ENCODE measurements at regions not wholly inside any gene's neighbourhood (a gene's known extent, or its start where the extent isn't known, plus 50 kb on each side); places are given as distances from the start of the nearest gene placed in this dataset.

DNA sequence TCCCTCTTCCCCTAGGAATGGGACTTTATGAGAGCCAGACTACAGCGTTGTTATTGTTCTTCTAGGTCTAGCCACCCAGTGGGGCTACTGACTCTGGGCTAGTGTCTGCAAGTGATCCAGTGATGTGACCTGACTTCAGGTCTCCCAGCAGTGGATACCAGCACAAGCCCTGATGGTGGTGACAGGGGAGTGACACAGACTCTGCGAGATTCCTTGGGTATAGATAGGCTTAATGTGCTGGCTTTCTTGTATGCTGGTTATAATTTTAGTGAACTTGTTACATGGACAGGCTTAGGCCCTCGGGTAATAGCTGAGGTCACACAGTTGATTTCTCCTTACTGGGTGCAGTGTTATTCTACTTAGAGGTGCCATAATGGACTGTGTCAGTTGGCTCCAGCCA, 106.9 kb downstream of the TBC1D30 start:
- Histone ChIP-seq H3K4me1 (no peaks in the 10 kb centered on the region), H3K36me3 (no peaks in the 10 kb centered on the region), H3K4me3 (no peak overlapping the region), H3K27ac (no peak overlapping the region), H3K27me3 (no peaks in the 10 kb centered on the region), H3K9me3 (no peaks in the 10 kb centered on the region)
- DNase-seq (no peak), ATAC-seq (no peak)
- TF ChIP-seq CTCF (IDR thresholded peaks at IDR 0.05), result no peak
- intact Hi-C loops (cut with DNase I), result no loop called here

GRCh38 chr12:64931981-64932380, 107.5 kb downstream of the TBC1D30 start:
- no peaks in the 10 kb centered on the region for H3K4me1 ChIP-seq
- TF ChIP-seq CTCF (IDR thresholded peaks at IDR 0.05), result no peak
- no peak overlapping the region for H3K4me3 ChIP-seq
- H3K9me3 ChIP-seq, result no peaks in the 10 kb centered on the region
- H3K27ac ChIP-seq, result no peak overlapping the region
- ATAC-seq (no peak), DNase-seq (no peak)
- H3K27me3 ChIP-seq, result no peaks in the 10 kb centered on the region
- no peaks in the 10 kb centered on the region for H3K36me3 ChIP-seq
- intact Hi-C loops (cut with DNase I), result no loop called here

GRCh38 chr12:64933791-64934190, 109.3 kb downstream of the TBC1D30 start:
- ATAC-seq (no peak), DNase-seq (no peak)
- Histone ChIP-seq H3K27me3 (no peaks in the 10 kb centered on the region), H3K36me3 (no peaks in the 10 kb centered on the region), H3K27ac (no peak overlapping the region), H3K9me3 (no peaks in the 10 kb centered on the region), H3K4me1 (no peaks in the 10 kb centered on the region), H3K4me3 (no peak overlapping the region)
- no peak for TF ChIP-seq CTCF (IDR thresholded peaks at IDR 0.05)
- intact Hi-C loops (cut with DNase I), result no loop called here

DNA sequence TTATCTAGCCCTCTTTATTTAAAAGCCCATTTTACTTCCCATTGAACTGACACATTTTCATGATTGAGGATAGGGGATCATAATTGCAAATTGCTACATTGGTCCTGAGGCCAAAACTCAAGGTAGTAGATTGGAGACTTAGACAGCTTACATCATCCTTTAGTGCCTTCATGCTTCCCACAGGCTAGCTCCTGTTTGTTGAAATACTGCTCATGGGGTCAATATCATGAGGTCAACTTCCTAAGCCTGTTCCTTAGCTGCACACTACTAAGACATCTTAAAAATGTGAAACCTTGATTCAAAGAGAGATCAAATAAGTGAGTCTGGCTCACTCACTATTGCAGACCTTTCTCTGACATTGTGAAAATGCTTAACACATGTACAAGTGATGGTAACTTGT, 113.0 kb downstream of the TBC1D30 start:
- DNase-seq, result no peak
- TF ChIP-seq CTCF (IDR thresholded peaks at IDR 0.05), result no peak
- intact Hi-C loops (cut with DNase I), result no loop called here
- Histone ChIP-seq H3K4me1 (no peaks in the 10 kb centered on the region), H3K4me3 (no peak overlapping the region), H3K9me3 (no peaks in the 10 kb centered on the region), H3K27me3 (no peaks in the 10 kb centered on the region), H3K36me3 (no peaks in the 10 kb centered on the region), H3K27ac (no peak overlapping the region)
- no peak for ATAC-seq

DNA sequence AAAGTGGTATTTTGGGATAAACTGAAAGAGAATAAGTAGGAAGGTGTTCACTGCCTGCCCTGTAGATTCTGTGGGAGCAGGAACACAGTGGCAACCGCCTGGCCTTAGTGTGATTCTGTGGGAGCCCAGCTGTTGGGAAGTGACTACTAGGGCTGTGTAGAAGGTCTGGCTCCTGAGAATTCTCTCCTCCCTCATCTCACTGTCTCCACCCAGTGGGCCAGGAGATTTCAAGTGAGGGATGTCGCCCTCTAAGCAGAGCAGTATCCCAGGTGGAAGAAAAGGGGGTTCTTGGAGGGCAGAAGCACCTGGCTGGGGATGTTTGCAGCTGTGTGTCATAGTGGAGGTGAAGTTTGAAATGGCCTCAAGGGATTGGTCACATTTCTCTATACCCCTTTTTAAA, 113.7 kb downstream of the TBC1D30 start:
- no peak for ATAC-seq
- Histone ChIP-seq H3K36me3 (no peaks in the 10 kb centered on the region), H3K27ac (no peak overlapping the region), H3K9me3 (no peaks in the 10 kb centered on the region), H3K4me1 (no peaks in the 10 kb centered on the region), H3K4me3 (no peak overlapping the region), H3K27me3 (no peaks in the 10 kb centered on the region)
- intact Hi-C loops (cut with DNase I), result no loop called here
- no peak for DNase-seq
- no peak for TF ChIP-seq CTCF (IDR thresholded peaks at IDR 0.05)
